Caco-2 (cell line): ENCODE measurements at regions not wholly inside any gene's neighbourhood (a gene's known extent, or its start where the extent isn't known, plus 50 kb on each side); places are given as distances from the start of the nearest gene placed in this dataset.

Source experiments
- BruUV-seq: library from RNA; stranded (reverse); fragments of 400-500 nt; replicated peaks from 2 replicates; lab custom pipeline; 2021; lab: Mats Ljungman, UMichigan
- CTCF ChIA-PET: fragments of 300-600 bp; sonication (Branson Sonifier 250); formaldehyde crosslinking; loops from one replicate; lab custom pipeline; 2022; ENCODE audit warnings: antibody characterized with exemption; lab: Charles Lee
- POLR2A ChIA-PET: fragments of 300-600 bp; sonication (Branson Sonifier 250); formaldehyde crosslinking; loops from one replicate; lab custom pipeline; 2022; ENCODE audit warnings: antibody characterized with exemption; lab: Charles Lee
- DNase-seq, 2 experiments: peaks; one replicate each; pipeline versions ENCODE4 v3.0.0 to v3.0.0-alpha.2; 2020 to 2022
- H3K27me3 ChIP-seq: replicated peaks from 2 replicates; pipeline ENCODE4 v1.6.0; 2011; ENCODE audit warnings: low read length; ENCODE audit not compliant: control insufficient read depth, insufficient read depth
- H3K36me3 ChIP-seq: 2 replicates; pipeline ENCODE4 v1.5.1; 2011; ENCODE audit warnings: low read length; ENCODE audit not compliant: control insufficient read depth, insufficient read depth
- H3K4me1 ChIP-seq: fragments of 250-450 bp; sonication (Bioruptor Pico); 2 replicates; pipeline ENCODE4 v1.5.1; 2020; ENCODE audit warnings: mild to moderate bottlenecking
- H3K4me3 ChIP-seq: 2 replicates; pipeline ENCODE4 v1.5.1; 2011; ENCODE audit warnings: low read depth, mild to moderate bottlenecking, control low read depth, low read length
- H3K9me3 ChIP-seq: fragments of 250-450 bp; sonication (Bioruptor Pico); 2 replicates; pipeline ENCODE4 v1.5.1; 2020; ENCODE audit warnings: mild to moderate bottlenecking, moderate library complexity
- H3K27ac Mint-ChIP-seq: one replicate; pipeline ENCODE4 v1.8.0; 2022; ENCODE audit warnings: mixed read lengths; ENCODE audit not compliant: unreplicated experiment
- H3K27me3 Mint-ChIP-seq: one replicate; pipeline ENCODE4 v1.8.0; 2022; ENCODE audit warnings: mixed read lengths; ENCODE audit not compliant: insufficient read depth, unreplicated experiment
- H3K36me3 Mint-ChIP-seq: one replicate; pipeline ENCODE4 v1.8.0; 2022; ENCODE audit warnings: mild to moderate bottlenecking, mixed read lengths; ENCODE audit not compliant: insufficient read depth, unreplicated experiment
- H3K4me1 Mint-ChIP-seq: one replicate; pipeline ENCODE4 v1.8.0; 2022; ENCODE audit warnings: low read depth, mixed read lengths; ENCODE audit not compliant: unreplicated experiment
- H3K4me3 Mint-ChIP-seq: one replicate; pipeline ENCODE4 v1.8.0; 2022; ENCODE audit warnings: mild to moderate bottlenecking, moderate library complexity, mixed read lengths; ENCODE audit not compliant: unreplicated experiment
- H3K9me3 Mint-ChIP-seq: one replicate; pipeline ENCODE4 v1.8.0; 2022; ENCODE audit warnings: mixed read lengths; ENCODE audit not compliant: unreplicated experiment
- intact Hi-C: fragments of 100-400 bp; cut with micrococcal nuclease; formaldehyde crosslinking; loops from one replicate; pipeline ENCODE4 v1.10.0; 2022; ENCODE audit not compliant: unreplicated experiment
- TF ChIP-seq, protein P1 (sequence below), 2 experiments: fragments of 200-600 bp in 1 of 2; IDR thresholded peaks; 1 replicate in 1 of 2; 2 replicates in 1 of 2; pipeline versions ENCODE4 v1.5.1 to v1.8.0; 2011 to 2022; ENCODE audit warnings: antibody characterized with exemption in 1 of 2, control low read depth in 1 of 2, inconsistent platforms in 1 of 2, low read depth in 1 of 2, low read length in 1 of 2, mild to moderate bottlenecking in 1 of 2, moderate library complexity in 1 of 2; ENCODE audit not compliant: insufficient read depth in 1 of 2, severe bottlenecking in 1 of 2, unreplicated experiment in 1 of 2

DNA sequence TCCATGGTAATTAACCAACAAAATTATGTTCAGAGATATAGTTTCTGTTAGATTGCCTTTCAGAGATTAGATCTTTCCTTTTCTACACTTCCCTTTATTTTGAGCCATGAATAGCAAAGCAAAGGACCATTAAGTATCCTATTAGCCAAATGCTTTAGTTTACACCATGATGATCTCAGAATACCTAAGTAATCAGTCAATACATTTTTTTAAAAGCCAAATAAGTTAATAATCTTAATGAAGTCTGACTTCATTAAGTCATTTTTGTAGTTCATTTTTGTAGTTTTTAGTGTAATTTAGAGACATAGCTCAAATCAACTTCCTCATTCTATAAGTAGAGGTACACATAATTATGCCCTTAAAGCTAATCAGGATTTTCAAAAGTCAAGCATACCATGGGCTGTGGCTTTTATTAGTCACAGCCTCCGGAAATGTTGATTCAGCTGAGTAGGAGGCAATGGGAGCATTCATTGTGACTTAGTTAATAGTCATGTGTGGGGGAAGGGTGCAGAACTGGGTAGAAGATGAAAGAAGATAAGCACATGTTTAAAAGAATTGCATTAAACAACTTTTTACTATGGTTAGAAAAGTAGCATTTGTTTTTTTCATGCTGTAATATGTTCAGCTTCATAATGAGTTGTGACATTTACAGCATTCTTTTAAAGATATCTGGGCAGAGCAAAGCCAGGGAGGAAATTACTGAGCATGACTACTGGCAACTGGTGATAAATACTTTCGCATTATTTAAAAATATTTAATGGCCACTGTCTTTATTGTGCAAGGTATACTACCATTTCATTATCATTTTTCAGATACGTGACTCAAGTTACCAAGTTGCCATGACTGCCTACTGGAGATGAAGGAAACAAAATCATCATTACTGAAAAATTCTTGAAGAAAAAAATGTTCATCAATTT lies 57.3 kb upstream of the CCDC71L start:
- TF ChIP-seq, protein P1, sequence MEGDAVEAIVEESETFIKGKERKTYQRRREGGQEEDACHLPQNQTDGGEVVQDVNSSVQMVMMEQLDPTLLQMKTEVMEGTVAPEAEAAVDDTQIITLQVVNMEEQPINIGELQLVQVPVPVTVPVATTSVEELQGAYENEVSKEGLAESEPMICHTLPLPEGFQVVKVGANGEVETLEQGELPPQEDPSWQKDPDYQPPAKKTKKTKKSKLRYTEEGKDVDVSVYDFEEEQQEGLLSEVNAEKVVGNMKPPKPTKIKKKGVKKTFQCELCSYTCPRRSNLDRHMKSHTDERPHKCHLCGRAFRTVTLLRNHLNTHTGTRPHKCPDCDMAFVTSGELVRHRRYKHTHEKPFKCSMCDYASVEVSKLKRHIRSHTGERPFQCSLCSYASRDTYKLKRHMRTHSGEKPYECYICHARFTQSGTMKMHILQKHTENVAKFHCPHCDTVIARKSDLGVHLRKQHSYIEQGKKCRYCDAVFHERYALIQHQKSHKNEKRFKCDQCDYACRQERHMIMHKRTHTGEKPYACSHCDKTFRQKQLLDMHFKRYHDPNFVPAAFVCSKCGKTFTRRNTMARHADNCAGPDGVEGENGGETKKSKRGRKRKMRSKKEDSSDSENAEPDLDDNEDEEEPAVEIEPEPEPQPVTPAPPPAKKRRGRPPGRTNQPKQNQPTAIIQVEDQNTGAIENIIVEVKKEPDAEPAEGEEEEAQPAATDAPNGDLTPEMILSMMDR (IDR thresholded peaks at IDR 0.05; ENCODE audit: insufficient read depth in 1 of 2, low read depth in 1 of 2, low read length in 1 of 2, severe bottlenecking in 1 of 2, unreplicated experiment in 1 of 2): no peak
- intact Hi-C loops: no loop called here
- no peaks in the 10 kb centered on the region for H3K9me3 Mint-ChIP-seq
- ChIA-PET CTCF (no interaction called here), POLR2A (no interaction called here)
- Histone ChIP-seq H3K36me3 (no peaks in the 10 kb centered on the region), H3K4me3 (no peak overlapping the region), H3K4me1 (peaks cover 13% of the 10 kb centered on the region), H3K9me3 (no peaks in the 10 kb centered on the region; the same call in 1 of the 2 replicates), H3K27me3 (no peaks in the 10 kb centered on the region)
- no peak overlapping the region for H3K4me3 Mint-ChIP-seq
- H3K27ac Mint-ChIP-seq: no peak overlapping the region
- BruUV-seq: no TSS peak
- H3K27me3 Mint-ChIP-seq: no peaks in the 10 kb centered on the region
- H3K4me1 Mint-ChIP-seq: no peaks in the 10 kb centered on the region
- DNase-seq: peak; percentile 24 to 39
- H3K36me3 Mint-ChIP-seq: no peaks in the 10 kb centered on the region

DNA sequence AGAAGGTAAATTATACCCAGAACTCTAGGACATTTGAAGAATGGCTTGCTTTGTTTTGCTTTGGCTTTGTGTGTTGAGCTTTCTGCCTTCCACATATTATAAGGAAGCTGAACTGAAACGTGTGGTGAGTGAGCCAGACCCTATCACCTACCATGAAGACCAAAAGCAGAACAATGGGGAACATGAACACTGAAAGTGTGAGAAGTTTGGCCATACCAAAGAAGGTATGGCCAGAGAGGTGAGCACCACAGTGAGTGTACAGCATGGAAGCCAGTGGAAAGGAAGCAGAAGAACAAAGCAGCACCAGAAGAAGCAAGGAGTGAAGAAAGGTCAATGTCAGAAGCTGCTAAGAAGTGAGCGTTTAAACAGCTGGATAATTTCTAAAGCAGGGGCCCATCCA lies 59.7 kb upstream of the CCDC71L start:
- no peak overlapping the region for H3K4me3 Mint-ChIP-seq
- H3K27me3 Mint-ChIP-seq: no peaks in the 10 kb centered on the region
- H3K27ac Mint-ChIP-seq: no peak overlapping the region
- no TSS peak for BruUV-seq
- Histone ChIP-seq H3K4me1 (peaks cover 13% of the 10 kb centered on the region), H3K27me3 (no peaks in the 10 kb centered on the region), H3K4me3 (no peak overlapping the region), H3K9me3 (no peaks in the 10 kb centered on the region; the same call in 1 of the 2 replicates), H3K36me3 (no peaks in the 10 kb centered on the region)
- intact Hi-C loops: no loop called here
- DNase-seq: no peak
- no peaks in the 10 kb centered on the region for H3K4me1 Mint-ChIP-seq
- H3K36me3 Mint-ChIP-seq: no peaks in the 10 kb centered on the region
- TF ChIP-seq, protein P1 (IDR thresholded peaks at IDR 0.05; ENCODE audit: insufficient read depth in 1 of 2, low read depth in 1 of 2, low read length in 1 of 2, severe bottlenecking in 1 of 2, unreplicated experiment in 1 of 2): no peak
- no peaks in the 10 kb centered on the region for H3K9me3 Mint-ChIP-seq
- POLR2A ChIA-PET: no interaction called here
- CTCF ChIA-PET: no interaction called here

DNA sequence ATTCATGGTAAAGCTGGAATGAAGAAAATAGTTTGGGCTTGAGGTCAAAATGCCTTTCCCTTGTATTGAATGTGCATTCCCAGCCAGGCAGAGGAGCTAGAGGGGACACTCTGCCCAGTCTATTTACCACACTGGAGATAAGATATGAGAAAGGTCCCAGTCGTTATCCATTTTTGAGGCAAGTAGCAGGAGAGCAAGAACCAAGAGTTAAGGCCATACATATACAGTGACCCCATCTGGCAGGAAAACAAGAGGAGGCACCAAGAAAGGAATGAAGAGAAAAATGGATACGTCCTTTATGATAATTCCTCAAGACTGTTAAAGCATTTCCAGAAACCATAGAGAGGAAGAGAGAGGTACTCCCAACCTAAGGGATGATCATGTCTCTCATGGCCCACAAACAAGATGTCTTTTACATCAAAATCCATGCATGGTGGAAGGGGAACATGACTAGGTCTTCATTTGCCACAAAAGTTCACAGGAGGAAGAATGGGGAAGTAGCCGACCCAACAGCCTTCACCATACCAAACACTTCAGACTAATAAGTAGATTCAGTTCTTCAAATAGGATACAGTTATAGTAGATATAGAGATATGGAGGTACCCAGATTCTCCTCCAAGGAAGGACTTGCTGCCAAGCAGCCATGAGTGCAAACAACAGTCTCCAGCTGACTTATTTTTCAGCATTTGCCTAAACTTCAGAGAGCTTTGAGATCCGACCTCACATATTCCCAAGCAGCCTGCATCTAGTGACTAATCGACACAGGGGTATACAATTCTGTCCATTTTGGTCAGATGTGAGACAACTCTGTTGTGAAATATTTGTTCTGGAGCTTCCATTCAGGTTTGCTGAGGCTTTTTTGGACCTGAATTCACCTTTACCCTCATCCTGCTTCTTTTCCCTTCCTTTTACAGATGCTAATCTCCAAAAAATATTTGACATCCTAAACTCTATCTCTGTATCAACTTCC lies 61.1 kb upstream of the CCDC71L start:
- CTCF ChIA-PET: no interaction called here
- no peaks in the 10 kb centered on the region for H3K36me3 ChIP-seq
- POLR2A ChIA-PET: no interaction called here
- intact Hi-C loops: no loop called here
- Mint-ChIP-seq H3K27me3 (no peaks in the 10 kb centered on the region), H3K4me1 (no peaks in the 10 kb centered on the region), H3K9me3 (no peaks in the 10 kb centered on the region), H3K4me3 (no peak overlapping the region), H3K27ac (no peak overlapping the region), H3K36me3 (no peaks in the 10 kb centered on the region)
- BruUV-seq: no TSS peak
- no peaks in the 10 kb centered on the region; the same call in 1 of the 2 replicates for H3K9me3 ChIP-seq
- peaks cover 13% of the 10 kb centered on the region for H3K4me1 ChIP-seq
- no peaks in the 10 kb centered on the region for H3K27me3 ChIP-seq
- H3K4me3 ChIP-seq: no peak overlapping the region
- no peak for DNase-seq
- TF ChIP-seq, protein P1 (IDR thresholded peaks at IDR 0.05; ENCODE audit: insufficient read depth in 1 of 2, low read depth in 1 of 2, low read length in 1 of 2, severe bottlenecking in 1 of 2, unreplicated experiment in 1 of 2): no peak
